H1 (cell line): ENCODE measurements at regions not wholly inside any gene's neighbourhood (a gene's known extent, or its start where the extent isn't known, plus 50 kb on each side); places are given as distances from the start of the nearest gene placed in this dataset.

Experiments used
- CTCF ChIA-PET: fragments of 300-600 bp; sonication (Branson Sonifier 250); formaldehyde crosslinking; loops from one replicate; lab custom pipeline; 2021; ENCODE audit not compliant: partially characterized antibody; lab: Charles Lee
- POLR2A ChIA-PET: fragments of 300-600 bp; sonication (Branson Sonifier 250); formaldehyde crosslinking; loops from one replicate; lab custom pipeline; 2021; ENCODE audit warnings: inconsistent platforms; ENCODE audit not compliant: partially characterized antibody; lab: Charles Lee
- DNase-seq, 2 experiments: peaks; one replicate each; pipeline versions ENCODE4 v3.0.0 to v3.0.0-alpha.2; 2010 to 2022; ENCODE audit warnings: low spot score in 2 of 2, low read depth in 1 of 2, mixed read lengths in 1 of 2
- FAIRE-seq: peaks from 2 replicates; lab custom pipeline; 2011; peaks lifted over from hg19 to GRCh38; lab: Jason Lieb, UNC
- H2AFZ ChIP-seq: 2 replicates; pipeline ENCODE4 v1.8.1; 2012; ENCODE audit warnings: low read length, inconsistent platforms
- H2AK5ac ChIP-seq: 2 replicates; pipeline ENCODE4 v1.6.1; 2013; ENCODE audit warnings: low read depth, low read length
- H2BK120ac ChIP-seq: replicated peaks from 2 replicates; pipeline ENCODE3; 2013; ENCODE audit warnings: low read depth, low read length, inconsistent platforms
- H2BK12ac ChIP-seq: 2 replicates; pipeline ENCODE4 v1.6.1; 2013; ENCODE audit warnings: low read depth, low read length
- H2BK15ac ChIP-seq: 2 replicates; pipeline ENCODE4 v1.6.1; 2013; ENCODE audit warnings: low read length
- H2BK20ac ChIP-seq: 2 replicates; pipeline ENCODE4 v1.6.1; 2013; ENCODE audit warnings: low read length
- H2BK5ac ChIP-seq: 2 replicates; pipeline ENCODE4 v1.6.1; 2013; ENCODE audit warnings: low read depth, low read length
- H3K14ac ChIP-seq: 2 replicates; pipeline ENCODE4 v1.6.1; 2013; ENCODE audit warnings: inconsistent platforms; ENCODE audit not compliant: insufficient read length
- H3K18ac ChIP-seq: 2 replicates; pipeline ENCODE4 v1.6.1; 2013; ENCODE audit warnings: low read length; ENCODE audit errors: extremely low read depth
- H3K23ac ChIP-seq: 2 replicates; pipeline ENCODE4 v1.6.1; 2013; ENCODE audit warnings: inconsistent platforms; ENCODE audit not compliant: insufficient read length
- H3K23me2 ChIP-seq: 2 replicates; pipeline ENCODE4 v1.6.1; 2013; ENCODE audit warnings: low read depth, low read length
- H3K27ac ChIP-seq: 2 replicates; pipeline ENCODE4 v1.6.1; 2011; ENCODE audit warnings: low read depth, low read length, inconsistent platforms
- H3K27me3 ChIP-seq, 4 experiments: replicated peaks in 1 of 4; 1 replicate in 1 of 4; 2 replicates in 3 of 4; pipeline versions ENCODE4 v1.6.1 to v1.8.1; 2011 to 2013; ENCODE audit warnings: low read length in 3 of 4, mild to moderate bottlenecking in 3 of 4, inconsistent platforms in 2 of 4, mixed read lengths in 2 of 4, moderate library complexity in 1 of 4; ENCODE audit not compliant: control insufficient read depth in 3 of 4, insufficient read depth in 3 of 4; ENCODE audit errors: extremely low read depth in 1 of 4
- H3K36me3 ChIP-seq, 4 experiments: 2 replicates each; pipeline versions ENCODE4 v1.6.1 to v1.8.1; 2011 to 2013; ENCODE audit warnings: mild to moderate bottlenecking in 4 of 4, low read length in 3 of 4, moderate library complexity in 2 of 4, control low read depth in 1 of 4, inconsistent platforms in 1 of 4; ENCODE audit not compliant: insufficient read depth in 4 of 4, control insufficient read depth in 2 of 4
- H3K4ac ChIP-seq: replicated peaks from 2 replicates; pipeline ENCODE3; 2013; ENCODE audit warnings: low read length, low read depth, mixed read lengths, inconsistent platforms; ENCODE audit not compliant: insufficient read length
- H3K4me1 ChIP-seq, 4 experiments: replicated peaks in 1 of 4; 1 replicate in 1 of 4; 2 replicates in 3 of 4; pipeline versions ENCODE4 v1.6.1 to v1.8.1; 2011 to 2013; ENCODE audit warnings: low read length in 3 of 4, inconsistent platforms in 2 of 4, mixed read lengths in 1 of 4; ENCODE audit not compliant: insufficient read depth in 4 of 4, control insufficient read depth in 3 of 4
- H3K4me2 ChIP-seq, 2 experiments: 2 replicates each; pipeline versions ENCODE4 v1.6.1 to v1.8.1; 2011 to 2013; ENCODE audit warnings: low read depth in 2 of 2, low read length in 2 of 2, control low read depth in 1 of 2, inconsistent platforms in 1 of 2, mild to moderate bottlenecking in 1 of 2; ENCODE audit not compliant: insufficient read depth in 1 of 2
- H3K4me3 ChIP-seq, 4 experiments: fragments of 200-600, 300-600 bp in 1 of 4; sonication (generic), shearing (Covaris generic), sonication (Bioruptor Twin) in 1 of 4; 2 replicates each; pipeline versions ENCODE4 v1.5.1 to v1.8.1; 2011 to 2016; ENCODE audit warnings: low read length in 4 of 4, low read depth in 3 of 4, control low read depth in 2 of 4, inconsistent platforms in 2 of 4, mild to moderate bottlenecking in 2 of 4, mixed read lengths in 1 of 4, moderate library complexity in 1 of 4; ENCODE audit not compliant: insufficient read depth in 2 of 4; ENCODE audit errors: extremely low read depth in 1 of 4
- H3K56ac ChIP-seq: replicated peaks from 2 replicates; pipeline ENCODE3; 2013; ENCODE audit warnings: low read depth, mild to moderate bottlenecking, mixed read lengths, low read length, inconsistent platforms; ENCODE audit not compliant: insufficient read length
- H3K79me1 ChIP-seq: 2 replicates; pipeline ENCODE4 v1.6.1; 2013; ENCODE audit warnings: low read depth, low read length, control low read depth
- H3K79me2 ChIP-seq, 2 experiments: 2 replicates each; pipeline versions ENCODE4 v1.6.1 to v1.8.1; 2012 to 2013; ENCODE audit warnings: low read length in 2 of 2, mild to moderate bottlenecking in 2 of 2, inconsistent platforms in 1 of 2; ENCODE audit not compliant: insufficient read depth in 2 of 2, control insufficient read depth in 1 of 2
- H3K9ac ChIP-seq, 4 experiments: replicated peaks in 1 of 4; 1 replicate in 1 of 4; 2 replicates in 3 of 4; pipeline versions ENCODE4 v1.6.1 to v1.8.1; 2011 to 2013; ENCODE audit warnings: low read depth in 3 of 4, low read length in 3 of 4, control low read depth in 2 of 4, mild to moderate bottlenecking in 2 of 4, moderate library complexity in 2 of 4, inconsistent platforms in 1 of 4; ENCODE audit errors: extremely low read depth in 1 of 4
- H3K9me3 ChIP-seq, 2 experiments: 2 replicates each; pipeline versions ENCODE4 v1.6.1 to v1.8.1; 2012 to 2013; ENCODE audit warnings: mild to moderate bottlenecking in 2 of 2, moderate library complexity in 2 of 2, control low read depth in 1 of 2, inconsistent platforms in 1 of 2, low read depth in 1 of 2, low read length in 1 of 2, mixed read lengths in 1 of 2; ENCODE audit not compliant: insufficient read depth in 2 of 2
- H4K20me1 ChIP-seq, 2 experiments: replicated peaks in 1 of 2; 2 replicates each; pipeline versions ENCODE3 to v1.8.1; 2011 to 2013; ENCODE audit warnings: inconsistent platforms in 2 of 2, low read length in 2 of 2, mild to moderate bottlenecking in 1 of 2; ENCODE audit not compliant: insufficient read depth in 2 of 2, control insufficient read depth in 1 of 2
- H4K5ac ChIP-seq: 2 replicates; pipeline ENCODE4 v1.6.1; 2013; ENCODE audit warnings: low read length, low read depth, mixed read lengths, inconsistent platforms; ENCODE audit not compliant: insufficient read length
- H4K8ac ChIP-seq: 2 replicates; pipeline ENCODE4 v1.8.0; 2013; ENCODE audit warnings: mild to moderate bottlenecking, moderate library complexity, low read length, inconsistent platforms; ENCODE audit not compliant: insufficient read depth; ENCODE audit errors: extremely low read depth
- H4K91ac ChIP-seq: replicated peaks from 2 replicates; pipeline ENCODE3; 2013; ENCODE audit warnings: low read length, mixed read lengths, inconsistent platforms; ENCODE audit not compliant: insufficient read length
- JUN ChIP-seq: IDR thresholded peaks from 2 replicates; pipeline ENCODE4 v1.6.1; 2011; ENCODE audit warnings: low read depth, mild to moderate bottlenecking, improper control_type of control experiment, low read length
- JUND ChIP-seq: IDR thresholded peaks from 2 replicates; pipeline ENCODE4 v1.6.1; 2011; ENCODE audit warnings: mild to moderate bottlenecking, improper control_type of control experiment, low read length
- WGBS, 2 experiments: shearing (Covaris generic) in 1 of 2; methylation state at CpG; one replicate each; pipeline versions ENCODE4 v1.1.6 to v1.1.7; 2013 to 2015; ENCODE audit warnings: low lambda C conversion rate in 2 of 2, mixed read lengths in 2 of 2, inconsistent platforms in 1 of 2, low coverage in 1 of 2, missing lambda C conversion rate in 1 of 2; ENCODE audit not compliant: insufficient replicate concordance in 2 of 2, insufficient coverage in 1 of 2, insufficient read length in 1 of 2; ENCODE audit errors: extremely low coverage in 1 of 2, missing lambda C conversion rate in 1 of 2; 5-methylcytosine and 5-hydroxymethylcytosine counted together

DNA sequence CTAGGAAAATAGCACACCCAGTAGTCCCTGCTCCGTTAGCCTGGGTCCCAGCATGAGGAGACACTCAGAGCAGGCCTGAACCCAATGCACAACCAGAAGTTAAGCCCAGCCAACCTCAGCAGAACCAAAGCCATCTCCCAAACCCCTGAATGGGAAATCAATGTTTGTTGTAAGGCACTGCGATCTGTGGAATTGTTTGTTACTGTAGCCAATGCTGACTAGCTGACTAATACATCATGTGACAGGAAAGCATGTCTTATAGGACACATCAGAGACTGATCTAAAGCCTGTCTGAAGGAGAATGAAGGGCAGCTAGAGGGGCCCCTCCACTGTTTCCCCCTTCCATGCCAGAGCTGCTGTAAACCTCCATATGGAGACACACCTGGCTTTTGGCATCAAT is 96.4 kb downstream of the MARCHF4 start:
- no peak overlapping the region for H3K18ac ChIP-seq
- no peak overlapping the region for H2BK5ac ChIP-seq
- no peak for DNase-seq
- no peak overlapping the region for H4K8ac ChIP-seq
- no peak overlapping the region for H2AK5ac ChIP-seq
- no peaks in the 10 kb centered on the region for H3K79me2 ChIP-seq
- no peaks in the 10 kb centered on the region; a peak in 1 of 7 replicates for H3K4me1 ChIP-seq
- H3K56ac ChIP-seq = no peak overlapping the region
- H3K79me1 ChIP-seq = no peaks in the 10 kb centered on the region
- no peak overlapping the region for H3K4ac ChIP-seq
- no peaks in the 10 kb centered on the region for H3K9me3 ChIP-seq
- H3K23me2 ChIP-seq = no peaks in the 10 kb centered on the region
- no peak overlapping the region for H3K4me2 ChIP-seq
- no peak overlapping the region for H4K91ac ChIP-seq
- no peaks in the 10 kb centered on the region for H4K20me1 ChIP-seq
- H3K27me3 ChIP-seq = no peaks in the 10 kb centered on the region
- POLR2A ChIA-PET = no interaction called here
- no peak overlapping the region for H2BK20ac ChIP-seq
- no peak overlapping the region for H2BK15ac ChIP-seq
- H3K23ac ChIP-seq = no peak overlapping the region
- H2BK120ac ChIP-seq = no peak overlapping the region
- CTCF ChIA-PET = interaction anchor here (0.8 to 2.6 kb wide), 6 partner anchors 8 to 382 kb away, joined by 3 to 12 read pairs (median 6); no protein-coding TSS in a partner anchor
- H3K27ac ChIP-seq = no peak overlapping the region
- no peak overlapping the region for H2AFZ ChIP-seq
- no peak overlapping the region for H3K14ac ChIP-seq
- no peak overlapping the region for H2BK12ac ChIP-seq
- no peak for TF ChIP-seq JUND
- TF ChIP-seq JUN = no peak
- H3K4me3 ChIP-seq = no peak overlapping the region
- H3K36me3 ChIP-seq = no peaks in the 10 kb centered on the region
- 94% methylated on average over 2 of the region's 2 CpGs; no CpG with 5 or more reads in 1 of the 2 experiments for WGBS, 2 experiments
- FAIRE-seq = no peak
- no peak overlapping the region for H4K5ac ChIP-seq
- no peak overlapping the region for H3K9ac ChIP-seq
